ENCODE measurements at regions not wholly inside any gene's neighbourhood (a gene's known extent, or its start where the extent isn't known, plus 50 kb on each side); places are given as distances from the start of the nearest gene placed in this dataset.
"Not testable (repeated sequence)": the region's sequence is repeated elsewhere in the genome, so short reads cannot be mapped to it uniquely, and the experiment has no call there.

DNA sequence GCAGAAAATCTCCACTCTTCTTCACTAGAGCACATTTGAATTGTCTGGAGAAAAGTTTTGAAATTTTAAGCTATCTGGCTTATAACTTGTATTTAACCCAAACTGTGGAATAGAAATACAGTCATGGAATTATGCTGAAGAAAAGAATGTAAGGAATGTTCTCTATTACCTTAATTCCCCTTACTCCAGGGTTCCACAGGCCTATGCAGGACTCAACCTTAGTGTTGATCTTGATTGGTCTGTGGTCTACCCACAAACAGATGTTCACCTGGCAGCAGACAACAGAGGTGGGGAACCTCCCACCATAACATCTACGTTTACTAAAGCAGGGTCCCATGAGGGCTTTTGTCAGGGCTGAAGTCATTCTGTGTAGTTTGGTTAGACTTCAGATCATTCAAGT is 189.3 kb upstream of the GPRIN3 start:
- DNase-seq (ENCODE audit: low read depth, low spot score), result no peak

DNA sequence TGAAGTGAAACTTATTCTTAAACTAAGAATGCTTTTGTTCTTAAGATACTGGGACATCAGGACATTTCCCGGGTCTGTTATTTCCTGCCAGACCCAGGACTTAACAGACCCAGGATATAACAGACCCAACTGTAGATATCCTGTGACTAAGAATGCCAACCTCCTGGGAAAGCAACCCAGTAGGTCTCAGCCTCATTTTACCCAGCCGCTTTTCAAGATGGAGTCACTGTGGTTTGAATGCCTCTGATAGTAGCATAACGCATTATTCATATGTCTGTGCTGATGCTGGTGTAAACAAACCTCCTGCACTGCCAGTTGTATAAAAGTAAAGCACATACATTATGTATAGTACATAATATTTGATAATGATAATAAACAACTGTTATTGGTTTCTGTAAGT is 185.8 kb upstream of the GPRIN3 start:
- DNase-seq (ENCODE audit: low read depth, low spot score), result no peak

GRCh38 chr4:89492581-89493071 is 185.0 kb upstream of the GPRIN3 start:
- DNase-seq (ENCODE audit: low read depth, low spot score), result no peak

DNA sequence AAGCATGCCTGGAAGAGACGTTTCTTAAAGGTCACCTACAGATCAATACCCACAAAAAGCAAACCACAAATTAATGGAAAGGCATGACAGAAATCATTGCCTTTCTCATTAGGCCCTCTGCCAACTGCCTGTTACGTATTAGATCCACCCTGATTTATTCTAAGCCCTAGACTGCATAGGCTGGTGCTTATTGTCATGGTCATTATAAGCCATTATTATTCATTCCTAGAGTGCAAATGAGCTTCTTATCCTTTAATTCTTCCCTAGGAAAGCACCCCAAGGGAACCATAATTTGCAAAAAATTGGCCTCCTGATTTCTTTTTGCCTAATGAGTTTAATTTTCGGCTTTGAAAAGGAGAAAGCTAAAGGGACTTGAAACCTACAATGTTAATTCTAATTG is 184.2 kb upstream of the GPRIN3 start:
- no peak for DNase-seq (ENCODE audit: low read depth, low spot score)

DNA sequence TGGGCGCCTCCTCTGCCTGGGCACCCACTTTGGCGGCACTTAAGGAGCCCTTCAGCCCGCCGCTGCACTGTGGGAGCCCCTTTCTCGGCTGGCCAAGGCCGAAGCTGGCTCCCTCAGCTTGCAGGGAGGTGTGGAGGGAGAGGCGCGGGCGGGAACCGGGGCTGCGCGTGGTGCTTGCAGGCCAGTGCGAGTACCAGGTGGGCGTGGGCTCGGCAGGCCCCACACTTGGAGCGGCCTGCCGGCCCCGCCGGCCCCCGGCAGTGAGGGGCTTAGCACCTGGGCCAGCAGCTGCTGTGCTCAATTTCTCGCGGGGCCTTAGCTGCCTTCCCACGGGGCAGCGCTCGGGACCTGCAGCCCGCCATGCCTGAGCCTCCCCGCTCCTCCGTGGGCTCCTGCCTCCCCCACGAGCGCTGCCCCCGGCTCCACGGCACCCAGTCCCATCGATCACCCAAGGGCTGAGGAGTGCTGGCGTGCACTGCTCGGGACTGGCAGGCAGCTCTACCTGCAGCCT is 182.4 kb upstream of the GPRIN3 start:
- DNase-seq (ENCODE audit: low read depth, low spot score), result not testable (repeated sequence)

GRCh38 chr4:89489338-89489771 is 181.8 kb upstream of the GPRIN3 start:
- DNase-seq (ENCODE audit: low read depth, low spot score), result no peak

DNA sequence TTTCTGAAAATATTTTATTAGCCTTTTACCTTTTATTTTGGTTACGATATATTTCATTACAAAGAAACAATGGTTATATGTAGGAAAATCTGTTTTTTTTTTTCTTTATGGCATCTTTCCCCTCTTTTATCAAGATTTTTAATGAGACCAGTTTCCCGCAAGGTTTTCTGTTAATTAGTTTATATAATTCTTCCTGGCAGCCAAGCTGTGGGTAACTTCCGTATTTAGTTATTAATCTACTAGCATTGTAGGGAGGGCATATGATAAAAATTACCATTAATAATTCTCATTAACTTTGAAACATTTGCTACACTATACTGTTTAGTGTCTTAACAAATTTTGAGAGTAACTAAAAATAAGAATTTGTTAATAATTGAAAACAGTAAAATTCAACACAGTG is 181.1 kb upstream of the GPRIN3 start:
- DNase-seq (ENCODE audit: low read depth, low spot score), result no peak

DNA sequence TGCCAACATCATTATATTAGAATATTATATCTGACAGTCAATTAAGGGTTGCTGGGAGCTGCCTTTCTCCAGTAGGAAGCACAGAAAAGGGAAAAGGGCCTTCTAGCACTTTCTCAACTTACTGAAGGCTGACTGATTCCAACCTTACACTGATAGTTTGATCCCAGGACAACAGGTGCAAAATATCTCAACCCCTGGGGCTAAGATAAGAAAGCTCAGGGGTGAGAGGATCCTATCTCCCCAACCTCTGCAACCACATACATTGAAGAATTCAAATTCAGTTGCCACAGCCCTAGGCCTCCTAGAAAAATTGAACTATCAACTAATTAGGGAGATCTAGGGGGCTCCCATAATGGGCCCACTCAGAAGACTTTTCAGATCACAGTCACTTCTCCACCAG is 179.1 kb upstream of the GPRIN3 start:
- DNase-seq (ENCODE audit: low read depth, low spot score), result no peak

DNA sequence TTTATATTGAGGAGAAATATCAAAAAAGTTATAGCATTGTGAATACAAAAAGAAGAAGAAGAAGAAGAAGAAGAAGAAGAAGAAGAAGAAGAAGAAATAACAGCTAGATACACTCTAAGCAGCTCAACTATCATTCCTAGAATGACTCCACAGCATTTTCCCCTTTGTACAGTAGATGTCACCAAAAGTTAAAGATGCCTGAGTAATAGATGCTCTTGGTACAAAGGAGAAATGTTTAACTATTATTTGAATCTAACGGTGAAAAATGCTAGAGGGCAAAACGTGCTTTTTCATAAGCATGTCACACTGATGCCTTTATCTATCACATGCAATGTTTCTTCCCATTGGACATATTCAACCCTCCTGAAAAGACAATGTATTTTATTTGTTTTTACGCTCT is 178.4 kb upstream of the GPRIN3 start:
- DNase-seq (ENCODE audit: low read depth, low spot score), result no peak

DNA sequence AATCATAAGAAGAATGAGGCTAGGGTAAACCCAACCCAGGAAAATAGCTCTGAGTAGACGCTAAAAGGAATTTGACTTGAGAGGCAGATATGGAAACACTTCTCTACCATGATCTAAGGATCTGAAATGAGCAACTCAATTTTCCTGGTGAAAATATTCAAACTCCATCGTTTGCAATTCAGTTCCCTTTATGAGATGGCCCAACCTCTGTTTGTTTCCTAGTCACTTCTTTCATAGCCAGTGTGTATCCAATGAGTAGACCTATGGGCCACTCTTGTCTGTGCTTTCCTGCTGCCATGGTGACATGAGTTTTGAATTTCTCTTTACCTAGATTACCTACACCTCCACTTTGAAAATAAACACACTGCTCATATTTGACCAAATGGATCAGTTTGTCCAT is 176.2 kb upstream of the GPRIN3 start:
- DNase-seq (ENCODE audit: low read depth, low spot score), result no peak

- no peak for DNase-seq (ENCODE audit: low read depth, low spot score)
Observed at GRCh38 chr4:89482926-89483595, 175.5 kb upstream of the GPRIN3 start.

GRCh38 chr4:89482251-89482650 is 174.7 kb upstream of the GPRIN3 start:
- DNase-seq (ENCODE audit: low read depth, low spot score), result peak; percentile 7

GRCh38 chr4:89469930-89470375 is 162.4 kb upstream of the GPRIN3 start:
- no peak for DNase-seq (ENCODE audit: low read depth, low spot score)

DNA sequence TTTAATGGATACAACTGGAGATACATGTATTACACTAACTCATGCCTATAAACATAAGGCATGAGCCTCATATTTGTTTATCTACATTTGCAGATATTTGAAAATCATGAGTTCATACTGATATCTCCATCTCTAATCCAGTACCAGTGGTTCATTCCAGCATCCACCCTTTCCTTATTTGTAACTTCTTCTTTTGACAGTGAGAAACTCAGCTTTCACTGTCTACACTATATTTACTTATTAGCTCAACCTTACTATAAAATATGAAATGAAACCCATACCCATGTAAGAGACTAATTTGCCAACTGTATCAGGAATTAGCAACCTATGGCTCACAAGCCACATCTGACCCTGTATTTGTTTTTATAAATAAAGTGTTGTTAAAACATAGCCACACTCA is 161.9 kb upstream of the GPRIN3 start:
- no peak for DNase-seq (ENCODE audit: low read depth, low spot score)

DNA sequence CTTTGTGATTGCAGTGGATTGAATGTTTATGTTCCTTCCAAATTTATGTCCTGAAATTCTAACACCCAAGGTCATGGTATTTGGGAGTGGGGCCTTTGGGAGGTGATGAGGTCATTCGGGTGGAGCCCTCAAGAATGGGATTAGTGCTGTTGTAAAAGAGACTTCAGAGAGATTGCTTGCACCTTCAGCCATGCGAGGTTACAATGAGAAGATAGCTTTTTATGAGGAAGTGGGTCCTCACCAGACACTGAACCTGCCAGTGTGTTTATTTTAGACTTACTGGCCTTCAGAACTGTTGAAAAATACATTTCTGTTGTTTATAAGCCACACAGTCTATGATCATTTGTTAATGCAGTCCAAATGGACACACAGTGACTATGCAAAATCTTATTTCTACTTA is 161.0 kb upstream of the GPRIN3 start:
- no peak for DNase-seq (ENCODE audit: low read depth, low spot score)

DNA sequence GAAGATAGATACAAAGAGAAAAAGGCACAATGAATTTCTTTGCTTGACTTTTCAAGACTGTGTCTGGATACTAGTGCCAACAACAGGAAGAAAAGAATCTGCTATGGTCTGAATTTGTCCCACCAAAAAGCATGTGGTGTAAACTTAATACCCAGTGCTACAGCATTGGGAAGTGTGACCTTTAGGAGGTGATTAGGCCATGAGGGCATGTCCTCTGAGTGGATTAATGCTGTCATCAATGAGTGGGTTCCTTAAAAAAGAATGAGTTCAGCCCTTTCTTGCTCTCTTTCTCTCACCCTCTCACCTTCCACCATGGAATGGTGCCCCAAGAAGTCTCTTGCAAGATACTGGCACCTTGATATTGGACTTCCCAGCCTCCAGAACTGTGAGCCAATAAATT is 155.7 kb upstream of the GPRIN3 start:
- no peak for DNase-seq (ENCODE audit: low read depth, low spot score)

DNA sequence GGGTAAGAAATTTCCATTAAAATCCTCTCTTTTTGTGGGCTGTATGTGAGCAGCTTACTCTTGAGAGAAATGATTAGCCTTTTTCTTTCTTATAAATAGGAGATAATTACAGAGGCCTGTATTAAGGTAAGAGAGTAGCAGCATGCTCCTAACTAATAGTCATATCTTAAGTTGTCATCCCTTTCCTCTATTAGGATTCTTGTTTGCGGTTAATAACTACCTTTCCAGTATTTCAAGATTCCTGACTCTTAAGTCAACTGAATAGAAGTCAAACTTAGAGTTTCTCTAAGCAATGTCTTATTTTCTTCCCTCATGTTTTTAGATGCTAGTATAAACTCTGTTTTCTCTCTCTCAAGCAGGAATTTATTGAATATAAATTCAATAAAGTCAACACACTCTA is 139.9 kb upstream of the GPRIN3 start:
- no peak for DNase-seq (ENCODE audit: low read depth, low spot score)

DNA sequence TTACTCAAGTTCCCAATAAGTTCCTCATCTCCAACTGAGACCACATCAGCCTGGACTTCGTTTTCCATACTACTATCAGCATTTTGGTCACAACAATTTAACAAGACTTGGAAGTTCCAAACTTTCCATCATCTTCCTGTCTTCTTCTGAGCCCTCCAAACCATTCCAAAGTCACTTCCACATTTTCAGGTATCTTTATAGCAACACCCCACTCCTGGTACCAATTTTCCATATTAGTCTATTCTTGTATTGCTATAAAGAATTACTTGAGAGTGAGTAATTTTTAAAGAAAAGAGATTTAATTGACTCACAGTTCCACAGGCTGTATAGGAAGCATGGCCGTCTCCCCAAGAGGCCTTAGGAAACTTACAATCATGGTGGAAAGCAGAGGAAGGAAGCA is 138.6 kb upstream of the GPRIN3 start:
- no peak for DNase-seq (ENCODE audit: low read depth, low spot score)

- DNase-seq (ENCODE audit: low read depth, low spot score), result no peak
Observed at GRCh38 chr4:89439533-89439932, 131.9 kb upstream of the GPRIN3 start.

GRCh38 chr4:89438102-89438831 is 130.7 kb upstream of the GPRIN3 start:
- peak; percentile 71 for DNase-seq (ENCODE audit: low read depth, low spot score)

DNA sequence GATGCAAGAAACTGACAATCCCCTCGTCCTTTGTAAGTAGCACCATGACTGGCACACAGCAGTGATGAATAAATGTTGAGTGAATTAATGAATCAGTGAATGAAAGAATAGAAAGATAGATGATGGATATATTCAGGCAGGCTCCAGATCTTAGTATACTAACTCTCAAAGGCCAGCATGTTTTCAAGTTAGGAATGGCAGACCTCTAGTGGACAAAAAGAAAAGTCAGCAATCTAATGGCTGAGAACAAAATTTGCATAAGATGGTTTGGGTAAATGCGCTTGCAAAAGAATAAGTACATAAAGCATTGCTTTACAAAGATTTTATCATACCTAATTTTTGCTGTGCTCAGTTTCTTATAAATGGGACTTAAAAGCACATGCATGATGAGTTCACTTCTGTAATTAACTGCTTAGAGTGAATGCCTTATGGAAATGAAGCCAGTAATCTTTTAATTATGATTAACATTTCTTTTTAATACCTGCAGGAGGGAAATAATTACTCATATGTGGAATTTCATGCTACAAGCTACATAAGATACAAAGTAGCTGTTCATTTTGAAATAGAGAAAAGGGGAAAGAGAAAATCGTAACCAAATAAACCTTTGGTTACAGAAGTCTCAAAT is 126.9 kb upstream of the GPRIN3 start:
- DNase-seq (ENCODE audit: low read depth, low spot score), result no peak

GRCh38 chr4:89427782-89428181 is 120.2 kb upstream of the GPRIN3 start:
- no peak for DNase-seq (ENCODE audit: low read depth, low spot score)

- no peak for DNase-seq (ENCODE audit: low read depth, low spot score)
Observed at GRCh38 chr4:89425023-89425422, 117.4 kb upstream of the GPRIN3 start.
